ENCODE measurements at regions not wholly inside any gene's neighbourhood (a gene's known extent, or its start where the extent isn't known, plus 50 kb on each side); places are given as distances from the start of the nearest gene placed in this dataset.

DNA sequence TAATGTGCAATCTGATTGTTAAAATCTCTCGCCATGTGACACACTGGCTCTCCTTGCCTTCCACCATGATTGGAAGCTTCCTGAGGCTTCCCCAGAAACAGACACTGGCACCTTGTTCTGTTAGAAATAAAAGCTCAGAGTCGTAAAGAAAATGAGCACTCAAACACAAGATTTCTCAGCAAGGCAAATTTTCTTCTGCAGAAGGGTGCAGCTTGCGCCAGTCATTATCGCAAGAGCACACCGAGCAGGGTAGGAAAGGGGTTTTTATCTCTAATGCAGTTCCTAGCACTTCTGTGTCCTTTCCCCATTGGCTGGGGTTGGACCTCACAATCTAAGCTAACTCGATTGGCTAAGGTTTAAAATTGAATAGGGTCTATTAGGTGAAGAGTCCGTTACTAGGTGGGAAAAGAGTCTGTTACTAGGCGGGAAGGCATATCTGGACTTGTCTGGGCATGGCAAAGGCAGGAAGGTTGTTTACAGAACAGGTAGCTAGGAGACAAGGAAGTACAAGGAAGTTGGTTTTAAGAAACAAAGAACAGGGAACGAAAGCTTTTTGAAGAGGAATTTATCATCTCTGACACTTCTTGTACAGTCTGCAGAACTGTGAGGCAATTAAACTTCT lies 62.6 kb upstream of the BICD1 start:
- no peaks in the 10 kb centered on the region for H3K27me3 ChIP-seq (ENCODE audit: control insufficient read depth, insufficient read depth, low read length)
- H3K4me1 ChIP-seq (ENCODE audit: control insufficient read depth, insufficient read depth, low read length), result peaks cover 1% of the 10 kb centered on the region; the same call in 1 of the 2 replicates
- H3K4me3 ChIP-seq (ENCODE audit: low read length), result no peak overlapping the region
- H3K36me3 ChIP-seq (ENCODE audit: control insufficient read depth, insufficient read depth, low read length), result no peaks in the 10 kb centered on the region
- H3K27ac ChIP-seq (ENCODE audit: low read length), result no peak overlapping the region
- DNase-seq (ENCODE audit: low read depth, low spot score), result no peak
- no CpG with 5 or more reads among the region's 9 CpGs for WGBS (ENCODE audit: insufficient coverage, insufficient read length)
- peaks cover 6% of the 10 kb centered on the region for H3K9me3 ChIP-seq (ENCODE audit: control insufficient read depth, insufficient read depth, low read length)

DNA sequence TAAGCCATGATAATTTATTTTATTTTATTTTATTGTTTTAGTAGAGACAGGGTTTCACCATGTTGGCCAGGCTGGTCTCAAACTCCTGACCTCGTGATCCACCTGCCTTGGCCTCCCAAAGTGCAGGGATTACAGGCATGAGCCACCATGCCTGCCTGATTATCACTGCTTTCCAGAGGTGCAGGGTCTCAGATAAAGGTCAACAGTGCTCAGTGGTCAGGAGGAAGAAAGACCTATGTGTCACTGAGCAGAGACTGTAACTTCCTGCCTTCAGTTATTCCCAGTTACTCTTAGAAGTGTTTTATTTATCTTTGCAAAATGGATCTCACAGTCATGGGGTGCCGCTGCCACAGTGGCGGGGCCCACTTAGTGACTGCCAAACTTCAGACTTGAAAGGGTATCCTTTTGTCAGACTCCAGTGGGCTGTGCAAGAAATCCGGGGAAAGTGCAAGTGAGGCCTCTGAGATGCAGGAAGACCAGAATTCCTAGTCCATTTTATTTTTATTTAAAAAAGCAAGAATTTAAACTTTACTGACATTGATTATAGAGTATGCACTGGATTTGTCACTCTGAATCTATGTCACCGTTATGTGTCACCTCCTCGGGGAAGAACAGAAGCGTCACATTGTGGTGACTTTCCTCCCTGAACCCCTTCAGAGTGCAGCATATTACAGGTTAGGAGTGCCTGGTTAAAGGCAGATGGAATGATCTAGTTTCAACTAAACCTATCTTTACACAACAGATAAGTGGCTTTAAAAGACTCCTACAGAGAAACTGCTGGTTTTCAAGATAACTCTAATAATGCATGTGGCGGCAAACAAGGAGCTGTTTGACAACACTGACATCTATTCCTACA lies 59.1 kb upstream of the BICD1 start:
- peaks cover 6% of the 10 kb centered on the region for H3K9me3 ChIP-seq (ENCODE audit: control insufficient read depth, insufficient read depth, low read length)
- H3K4me3 ChIP-seq (ENCODE audit: low read length), result no peak overlapping the region
- no peak overlapping the region for H3K27ac ChIP-seq (ENCODE audit: low read length)
- H3K36me3 ChIP-seq (ENCODE audit: control insufficient read depth, insufficient read depth, low read length), result no peaks in the 10 kb centered on the region
- no peak for DNase-seq (ENCODE audit: low read depth, low spot score)
- no peaks in the 10 kb centered on the region for H3K27me3 ChIP-seq (ENCODE audit: control insufficient read depth, insufficient read depth, low read length)
- H3K4me1 ChIP-seq (ENCODE audit: control insufficient read depth, insufficient read depth, low read length), result no peaks in the 10 kb centered on the region
- WGBS (ENCODE audit: insufficient coverage, insufficient read length), result no CpG with 5 or more reads among the region's 8 CpGs

GRCh38 chr12:32048791-32049190 lies 57.9 kb upstream of the BICD1 start:
- Histone ChIP-seq H3K36me3 (ENCODE audit: control insufficient read depth, insufficient read depth, low read length) (no peaks in the 10 kb centered on the region), H3K4me3 (ENCODE audit: low read length) (no peak overlapping the region), H3K27ac (ENCODE audit: low read length) (no peak overlapping the region), H3K27me3 (ENCODE audit: control insufficient read depth, insufficient read depth, low read length) (no peaks in the 10 kb centered on the region), H3K4me1 (ENCODE audit: control insufficient read depth, insufficient read depth, low read length) (no peaks in the 10 kb centered on the region), H3K9me3 (ENCODE audit: control insufficient read depth, insufficient read depth, low read length) (peaks cover 4% of the 10 kb centered on the region)
- no CpG with 5 or more reads among the region's 5 CpGs for WGBS (ENCODE audit: insufficient coverage, insufficient read length)
- no peak for DNase-seq (ENCODE audit: low read depth, low spot score)

- WGBS (ENCODE audit: insufficient coverage, insufficient read length), result no CpG with 5 or more reads among the region's 2 CpGs
- no peak for DNase-seq (ENCODE audit: low read depth, low spot score)
- Histone ChIP-seq H3K9me3 (ENCODE audit: control insufficient read depth, insufficient read depth, low read length) (no peaks in the 10 kb centered on the region), H3K27me3 (ENCODE audit: control insufficient read depth, insufficient read depth, low read length) (no peaks in the 10 kb centered on the region), H3K36me3 (ENCODE audit: control insufficient read depth, insufficient read depth, low read length) (no peaks in the 10 kb centered on the region), H3K4me1 (ENCODE audit: control insufficient read depth, insufficient read depth, low read length) (no peaks in the 10 kb centered on the region), H3K27ac (ENCODE audit: low read length) (no peak overlapping the region), H3K4me3 (ENCODE audit: low read length) (no peak overlapping the region)
Observed at GRCh38 chr12:32049956-32050355, 56.7 kb upstream of the BICD1 start.

DNA sequence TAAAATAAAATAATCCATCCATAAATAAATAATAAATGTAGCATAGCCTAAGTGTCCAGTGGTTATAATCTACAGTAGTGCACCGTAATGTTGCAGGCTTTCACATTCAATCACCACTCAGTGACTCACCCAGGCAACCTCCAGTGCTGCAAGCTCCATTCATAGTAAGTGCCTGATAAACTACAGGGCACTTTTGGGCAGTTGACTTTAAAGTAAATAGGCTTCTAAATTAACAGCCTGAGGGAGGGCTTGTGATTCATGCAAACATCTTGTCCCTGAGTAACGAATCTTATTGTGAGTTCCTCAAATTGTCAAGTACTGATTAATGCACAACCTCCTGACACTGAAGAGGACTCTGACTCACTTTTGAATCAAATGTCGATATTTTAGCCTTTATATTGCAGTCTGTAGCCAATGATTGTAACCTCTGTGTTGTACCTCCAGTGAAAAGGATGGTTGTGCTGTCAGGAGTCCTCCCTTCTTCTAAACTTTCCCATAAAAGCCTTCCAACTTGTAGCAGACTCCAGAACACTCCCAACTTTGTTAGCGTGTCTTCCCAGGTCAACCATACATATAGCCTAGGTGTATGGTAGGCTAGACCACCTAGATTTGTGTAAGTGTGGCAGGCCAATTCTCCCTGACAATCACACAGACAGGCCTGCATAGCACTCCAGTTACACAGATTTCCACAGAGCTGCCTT lies 55.0 kb upstream of the BICD1 start:
- no CpG with 5 or more reads among the region's 4 CpGs for WGBS (ENCODE audit: insufficient coverage, insufficient read length)
- no peaks in the 10 kb centered on the region for H3K9me3 ChIP-seq (ENCODE audit: control insufficient read depth, insufficient read depth, low read length)
- H3K36me3 ChIP-seq (ENCODE audit: control insufficient read depth, insufficient read depth, low read length), result no peaks in the 10 kb centered on the region
- DNase-seq (ENCODE audit: low read depth, low spot score), result no peak
- no peak overlapping the region for H3K27ac ChIP-seq (ENCODE audit: low read length)
- H3K4me3 ChIP-seq (ENCODE audit: low read length), result no peak overlapping the region
- H3K27me3 ChIP-seq (ENCODE audit: control insufficient read depth, insufficient read depth, low read length), result no peaks in the 10 kb centered on the region
- no peaks in the 10 kb centered on the region for H3K4me1 ChIP-seq (ENCODE audit: control insufficient read depth, insufficient read depth, low read length)

- Histone ChIP-seq H3K27ac (ENCODE audit: low read length) (no peak overlapping the region), H3K9me3 (ENCODE audit: control insufficient read depth, insufficient read depth, low read length) (no peaks in the 10 kb centered on the region), H3K4me3 (ENCODE audit: low read length) (no peak overlapping the region), H3K4me1 (ENCODE audit: control insufficient read depth, insufficient read depth, low read length) (no peaks in the 10 kb centered on the region), H3K36me3 (ENCODE audit: control insufficient read depth, insufficient read depth, low read length) (no peaks in the 10 kb centered on the region), H3K27me3 (ENCODE audit: control insufficient read depth, insufficient read depth, low read length) (no peaks in the 10 kb centered on the region)
- DNase-seq (ENCODE audit: low read depth, low spot score), result no peak
- WGBS (ENCODE audit: insufficient coverage, insufficient read length), result no CpG with 5 or more reads among the region's 5 CpGs
Observed at GRCh38 chr12:32052212-32052713, 54.4 kb upstream of the BICD1 start.

DNA sequence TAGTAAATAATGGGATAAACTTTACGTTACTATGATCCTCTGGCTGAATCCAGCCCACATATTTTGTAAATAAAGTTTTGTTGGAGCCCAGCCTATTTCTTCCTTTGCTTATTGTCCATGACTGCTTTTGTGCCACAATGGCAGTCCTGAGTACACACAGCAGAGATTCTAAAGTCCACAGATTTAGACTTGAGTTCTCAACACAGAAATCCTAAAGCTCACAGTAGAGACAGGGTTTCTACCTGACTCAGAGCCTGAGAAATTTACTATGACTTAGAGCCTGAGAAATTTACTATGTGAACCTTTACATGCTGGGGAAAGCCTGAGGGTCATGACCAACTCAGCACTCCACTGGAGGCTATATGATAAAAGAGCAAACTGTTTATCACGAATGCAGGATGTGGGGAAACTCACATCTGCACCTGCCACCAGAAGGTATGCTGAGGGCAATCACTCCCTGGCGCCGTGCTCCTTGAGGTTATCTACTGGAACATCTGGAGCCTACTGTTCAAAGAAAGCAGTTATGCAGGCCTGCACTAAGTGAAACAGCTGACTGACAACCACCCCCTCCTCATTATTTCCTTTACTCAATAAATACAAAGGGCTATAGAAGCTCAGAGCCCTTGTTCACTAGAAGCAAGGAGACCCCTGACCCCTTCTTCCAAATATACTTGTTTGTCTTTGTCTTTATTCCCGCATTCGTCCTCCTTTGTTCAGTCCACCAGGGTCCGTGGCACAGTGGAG lies 52.6 kb upstream of the BICD1 start:
- H3K4me1 ChIP-seq (ENCODE audit: control insufficient read depth, insufficient read depth, low read length), result no peaks in the 10 kb centered on the region
- no peak overlapping the region for H3K27ac ChIP-seq (ENCODE audit: low read length)
- H3K27me3 ChIP-seq (ENCODE audit: control insufficient read depth, insufficient read depth, low read length), result no peaks in the 10 kb centered on the region
- no peak overlapping the region for H3K4me3 ChIP-seq (ENCODE audit: low read length)
- WGBS (ENCODE audit: insufficient coverage, insufficient read length), result no CpG with 5 or more reads among the region's 7 CpGs
- H3K36me3 ChIP-seq (ENCODE audit: control insufficient read depth, insufficient read depth, low read length), result no peaks in the 10 kb centered on the region
- no peak for DNase-seq (ENCODE audit: low read depth, low spot score)
- no peaks in the 10 kb centered on the region for H3K9me3 ChIP-seq (ENCODE audit: control insufficient read depth, insufficient read depth, low read length)

Measured in iPS DF 6.9 (cell line).